ENCODE measurements at regions not wholly inside any gene's neighbourhood (a gene's known extent, or its start where the extent isn't known, plus 50 kb on each side); places are given as distances from the start of the nearest gene placed in this dataset.

DNA sequence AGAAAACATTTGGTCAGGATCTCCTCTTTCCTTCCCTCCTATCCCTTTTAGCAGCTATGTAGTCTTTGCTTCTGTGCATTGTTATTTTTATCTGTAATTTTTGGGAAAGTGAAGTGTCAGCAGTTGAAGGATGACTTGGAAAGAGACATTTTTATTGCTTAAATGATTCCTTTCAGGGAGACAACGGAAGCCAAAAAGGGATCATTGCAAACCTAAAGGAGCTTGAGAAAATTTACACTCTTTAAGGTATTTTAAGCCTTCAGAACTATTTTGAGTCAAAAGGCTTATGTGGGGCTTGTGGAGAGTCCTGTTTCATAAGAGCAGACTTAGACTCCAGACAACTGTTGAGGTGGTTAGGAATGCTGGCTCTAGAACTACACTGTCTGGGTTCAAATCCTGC, 281.6 kb downstream of the KIF4B start:
- TF ChIP-seq CTCF (IDR thresholded peaks at IDR 0.05; ENCODE audit: insufficient read depth, low read depth, low read length) (no peak), EZH2 (IDR thresholded peaks at IDR 0.05; ENCODE audit: insufficient read depth, low read length) (no peak)

All from astrocyte (in vitro differentiated cells and primary cell).